Endothelial cell of umbilical vein (primary cell): ENCODE measurements at regions not wholly inside any gene's neighbourhood (a gene's known extent, or its start where the extent isn't known, plus 50 kb on each side); places are given as distances from the start of the nearest gene placed in this dataset.

ENCODE experiments used
- BruUV-seq: library from RNA; stranded (reverse); fragments of 400-500 nt; replicated peaks from 2 replicates; lab custom pipeline; 2021; lab: Mats Ljungman, UMichigan
- CTCF ChIA-PET: fragments of 300-600, 350-600 bp; sonication (Branson Sonifier 250); formaldehyde crosslinking; loops from one replicate; lab custom pipeline; 2021; ENCODE audit warnings: antibody characterized with exemption, inconsistent platforms; lab: Charles Lee
- POLR2A ChIA-PET: fragments of 300-600, 350-600 bp; sonication (Branson Sonifier 250); formaldehyde crosslinking; loops from one replicate; lab custom pipeline; 2021; ENCODE audit warnings: antibody characterized with exemption, inconsistent platforms; lab: Charles Lee
- DNase-seq: peaks from one replicate; pipeline ENCODE4 v3.0.0-alpha.2; 2011; ENCODE audit warnings: low read depth, low spot score
- FAIRE-seq: peaks from 2 replicates; lab custom pipeline; 2011; peaks lifted over from hg19 to GRCh38; lab: Jason Lieb, UNC
- H2AFZ ChIP-seq: 2 replicates; pipeline ENCODE4 v1.6.0; 2012; ENCODE audit warnings: low read depth, low read length, control low read depth, inconsistent platforms
- H3K27ac ChIP-seq: 2 replicates; pipeline ENCODE4 v1.5.1; 2011; ENCODE audit warnings: low read depth, mild to moderate bottlenecking, control low read depth, low read length, moderate library complexity; ENCODE audit not compliant: insufficient read depth
- H3K27me3 ChIP-seq, 2 experiments: 2 replicates each; pipeline versions ENCODE4 v1.6.0 to v1.6.1; 2011; ENCODE audit warnings: low read length in 2 of 2, mixed read lengths in 1 of 2; ENCODE audit not compliant: control insufficient read depth in 2 of 2, insufficient read depth in 2 of 2
- H3K36me3 ChIP-seq, 2 experiments: 2 replicates in 1 of 2; 3 replicates in 1 of 2; pipeline ENCODE4 v1.5.1; 2011; ENCODE audit warnings: low read length in 2 of 2, mild to moderate bottlenecking in 1 of 2, moderate library complexity in 1 of 2; ENCODE audit not compliant: control insufficient read depth in 2 of 2, insufficient read depth in 2 of 2; ENCODE audit errors: extremely low read depth in 1 of 2
- H3K4me1 ChIP-seq: 3 replicates; pipeline ENCODE4 v1.5.1; 2011; ENCODE audit warnings: mild to moderate bottlenecking, low read length; ENCODE audit not compliant: control insufficient read depth, insufficient read depth; ENCODE audit errors: extremely low read depth
- H3K4me2 ChIP-seq: 2 replicates; pipeline ENCODE4 v1.6.1; 2011; ENCODE audit warnings: low read length, control low read depth, mixed read lengths; ENCODE audit not compliant: insufficient read depth
- H3K4me3 ChIP-seq, 3 experiments: fragments of 200-600 bp in 1 of 3; sonication (generic), shearing (Covaris generic) in 1 of 3; replicated peaks in 1 of 3; 2 replicates each; pipeline ENCODE4 v1.5.1; 2011 to 2016; ENCODE audit warnings: control low read depth in 3 of 3, low read length in 3 of 3, mild to moderate bottlenecking in 2 of 3, inconsistent platforms in 1 of 3, low read depth in 1 of 3, moderate library complexity in 1 of 3; ENCODE audit not compliant: insufficient read depth in 1 of 3
- H3K79me2 ChIP-seq: 2 replicates; pipeline ENCODE4 v1.6.0; 2012; ENCODE audit warnings: low read length, inconsistent platforms; ENCODE audit not compliant: control insufficient read depth, insufficient read depth
- H3K9ac ChIP-seq: replicated peaks from 2 replicates; pipeline ENCODE3; 2011; ENCODE audit warnings: low read length, control low read depth; ENCODE audit not compliant: insufficient read depth; ENCODE audit errors: extremely low read depth
- H3K9me1 ChIP-seq: replicated peaks from 3 replicates; pipeline ENCODE4 v1.6.0; 2011; ENCODE audit warnings: mild to moderate bottlenecking, low read length; ENCODE audit not compliant: control insufficient read depth, insufficient read depth; ENCODE audit errors: extremely low read depth
- H3K9me3 ChIP-seq: replicated peaks from 2 replicates; pipeline ENCODE4 v1.5.1; 2012; ENCODE audit warnings: low read length, inconsistent platforms; ENCODE audit not compliant: control insufficient read depth, insufficient read depth
- H4K20me1 ChIP-seq: replicated peaks from 2 replicates; pipeline ENCODE3; 2011; ENCODE audit warnings: mild to moderate bottlenecking, low read length; ENCODE audit not compliant: control insufficient read depth, insufficient read depth; ENCODE audit errors: extremely low read depth
- CTCF ChIP-seq, 2 donors: IDR thresholded peaks; 1 replicate in 1 of 2; 2 replicates in 1 of 2; pipeline ENCODE4 v1.5.1; 2011; ENCODE audit warnings: low read length in 2 of 2, mild to moderate bottlenecking in 2 of 2, moderate library complexity in 2 of 2, control low read depth in 1 of 2, inconsistent platforms in 1 of 2, low read depth in 1 of 2; ENCODE audit not compliant: insufficient read depth in 1 of 2; ENCODE audit errors: extremely low read depth in 1 of 2
- EZH2 ChIP-seq: IDR thresholded peaks from 2 replicates; pipeline ENCODE4 v1.6.1; 2012; ENCODE audit warnings: borderline replicate concordance, low read depth, mild to moderate bottlenecking, moderate library complexity, low read length, inconsistent platforms; ENCODE audit not compliant: severe bottlenecking
- FOS ChIP-seq: IDR thresholded peaks from 2 replicates; pipeline ENCODE4 v1.6.1; 2011; ENCODE audit warnings: mild to moderate bottlenecking, low read length, moderate library complexity, borderline replicate concordance; ENCODE audit not compliant: insufficient read depth
- GATA2 ChIP-seq: IDR thresholded peaks from 2 replicates; pipeline ENCODE4 v1.7.0; 2011; ENCODE audit warnings: low read depth, mild to moderate bottlenecking, moderate library complexity, mixed read lengths, low read length; ENCODE audit not compliant: insufficient read length, insufficient read depth
- JUN ChIP-seq: IDR thresholded peaks from 2 replicates; pipeline ENCODE4 v1.6.1; 2011; ENCODE audit warnings: borderline replicate concordance, low read depth; ENCODE audit not compliant: insufficient read length, insufficient read depth
- MYC ChIP-seq: IDR thresholded peaks from one replicate; pipeline ENCODE4 v1.6.1; 2011; ENCODE audit warnings: mild to moderate bottlenecking, low read depth, low read length
- POLR2A ChIP-seq: IDR thresholded peaks from 2 replicates; pipeline ENCODE4 v1.6.1; 2012; ENCODE audit warnings: low read depth, mild to moderate bottlenecking, control low read depth, low read length
- POLR2AphosphoS5 ChIP-seq: IDR thresholded peaks from 2 replicates; pipeline ENCODE4 v1.6.1; 2012; ENCODE audit warnings: low read depth, mild to moderate bottlenecking, control low read depth, low read length, moderate library complexity; ENCODE audit not compliant: insufficient read depth
- dilution Hi-C: fragments of 300-500 bp; cut with MboI; formaldehyde crosslinking; loops from one replicate; pipeline ENCODE4 v1.15.0; 2019; ENCODE audit warnings: low sequenced_read_pairs; ENCODE audit not compliant: extremely low pct_ligation_motif_present
- intact Hi-C: fragments of 100-400 bp; cut with micrococcal nuclease; formaldehyde crosslinking; loops from one replicate; pipeline ENCODE4 v1.10.0; 2022
- TF ChIP-seq, protein P1 (sequence below): IDR thresholded peaks from 2 replicates; pipeline ENCODE4 v1.6.1; 2011; ENCODE audit not compliant: insufficient read depth, insufficient read length

DNA sequence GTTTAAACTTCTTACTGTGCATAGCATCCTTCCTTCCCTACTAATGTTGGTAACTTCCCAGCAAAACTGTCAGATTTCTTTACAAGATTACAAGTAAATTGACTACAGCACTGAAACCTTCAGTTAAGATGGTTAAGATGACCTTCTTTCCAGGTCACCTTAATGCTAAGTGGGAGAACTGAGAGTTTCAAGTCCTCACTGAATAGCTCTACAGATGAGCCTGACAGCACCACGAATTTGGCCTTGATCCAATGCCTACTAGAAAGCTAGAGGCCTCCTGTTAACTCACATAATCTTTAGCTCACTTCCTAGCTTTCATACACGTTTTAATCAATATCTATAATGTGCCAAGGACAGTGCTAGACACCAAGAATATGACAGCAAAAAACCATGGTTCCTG, 276.0 kb upstream of the PLD5 start:
- H2AFZ ChIP-seq: no peak overlapping the region
- CTCF ChIA-PET: no interaction called here
- intact Hi-C loops (no loop called here), dilution Hi-C loops (no loop called here)
- no peak for TF ChIP-seq MYC
- no peak for TF ChIP-seq FOS
- no peak for TF ChIP-seq EZH2
- TF ChIP-seq CTCF (IDR thresholded peaks at IDR 0.05; ENCODE audit: extremely low read depth in 1 of 2, insufficient read depth in 1 of 2, low read depth in 1 of 2, low read length in 2 of 2): no peak
- no peak for TF ChIP-seq JUN
- TF ChIP-seq, protein P1, sequence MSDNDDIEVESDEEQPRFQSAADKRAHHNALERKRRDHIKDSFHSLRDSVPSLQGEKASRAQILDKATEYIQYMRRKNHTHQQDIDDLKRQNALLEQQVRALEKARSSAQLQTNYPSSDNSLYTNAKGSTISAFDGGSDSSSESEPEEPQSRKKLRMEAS: no peak
- no peak for TF ChIP-seq GATA2
- no peak for TF ChIP-seq POLR2A
- TF ChIP-seq POLR2AphosphoS5: no peak
- no peaks in the 10 kb centered on the region for H3K9me1 ChIP-seq
- H3K4me2 ChIP-seq: no peak overlapping the region
- no peaks in the 10 kb centered on the region for H4K20me1 ChIP-seq
- H3K27me3 ChIP-seq: no peaks in the 10 kb centered on the region
- DNase-seq: no peak
- no TSS peak for BruUV-seq
- POLR2A ChIA-PET: no interaction called here
- H3K9ac ChIP-seq: no peak overlapping the region
- H3K27ac ChIP-seq: no peak overlapping the region
- no peaks in the 10 kb centered on the region for H3K4me1 ChIP-seq
- H3K79me2 ChIP-seq: no peaks in the 10 kb centered on the region
- no peaks in the 10 kb centered on the region for H3K36me3 ChIP-seq
- H3K4me3 ChIP-seq: no peak overlapping the region
- FAIRE-seq: no peak
- no peaks in the 10 kb centered on the region for H3K9me3 ChIP-seq
